GM12874 (cell line): ENCODE measurements at regions not wholly inside any gene's neighbourhood (a gene's known extent, or its start where the extent isn't known, plus 50 kb on each side); places are given as distances from the start of the nearest gene placed in this dataset.

ENCODE experiments used
- TF ChIP-seq, protein P1 (sequence below): IDR thresholded peaks from 2 replicates; pipeline ENCODE4 v1.5.1; 2011; ENCODE audit warnings: low read depth, mild to moderate bottlenecking, control low read depth, low read length, moderate library complexity; ENCODE audit not compliant: insufficient read depth

- TF ChIP-seq, protein P1, sequence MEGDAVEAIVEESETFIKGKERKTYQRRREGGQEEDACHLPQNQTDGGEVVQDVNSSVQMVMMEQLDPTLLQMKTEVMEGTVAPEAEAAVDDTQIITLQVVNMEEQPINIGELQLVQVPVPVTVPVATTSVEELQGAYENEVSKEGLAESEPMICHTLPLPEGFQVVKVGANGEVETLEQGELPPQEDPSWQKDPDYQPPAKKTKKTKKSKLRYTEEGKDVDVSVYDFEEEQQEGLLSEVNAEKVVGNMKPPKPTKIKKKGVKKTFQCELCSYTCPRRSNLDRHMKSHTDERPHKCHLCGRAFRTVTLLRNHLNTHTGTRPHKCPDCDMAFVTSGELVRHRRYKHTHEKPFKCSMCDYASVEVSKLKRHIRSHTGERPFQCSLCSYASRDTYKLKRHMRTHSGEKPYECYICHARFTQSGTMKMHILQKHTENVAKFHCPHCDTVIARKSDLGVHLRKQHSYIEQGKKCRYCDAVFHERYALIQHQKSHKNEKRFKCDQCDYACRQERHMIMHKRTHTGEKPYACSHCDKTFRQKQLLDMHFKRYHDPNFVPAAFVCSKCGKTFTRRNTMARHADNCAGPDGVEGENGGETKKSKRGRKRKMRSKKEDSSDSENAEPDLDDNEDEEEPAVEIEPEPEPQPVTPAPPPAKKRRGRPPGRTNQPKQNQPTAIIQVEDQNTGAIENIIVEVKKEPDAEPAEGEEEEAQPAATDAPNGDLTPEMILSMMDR: no peak
Measured at GRCh38 chr2:196324211-196324610, 152.8 kb upstream of the STK17B start.

DNA sequence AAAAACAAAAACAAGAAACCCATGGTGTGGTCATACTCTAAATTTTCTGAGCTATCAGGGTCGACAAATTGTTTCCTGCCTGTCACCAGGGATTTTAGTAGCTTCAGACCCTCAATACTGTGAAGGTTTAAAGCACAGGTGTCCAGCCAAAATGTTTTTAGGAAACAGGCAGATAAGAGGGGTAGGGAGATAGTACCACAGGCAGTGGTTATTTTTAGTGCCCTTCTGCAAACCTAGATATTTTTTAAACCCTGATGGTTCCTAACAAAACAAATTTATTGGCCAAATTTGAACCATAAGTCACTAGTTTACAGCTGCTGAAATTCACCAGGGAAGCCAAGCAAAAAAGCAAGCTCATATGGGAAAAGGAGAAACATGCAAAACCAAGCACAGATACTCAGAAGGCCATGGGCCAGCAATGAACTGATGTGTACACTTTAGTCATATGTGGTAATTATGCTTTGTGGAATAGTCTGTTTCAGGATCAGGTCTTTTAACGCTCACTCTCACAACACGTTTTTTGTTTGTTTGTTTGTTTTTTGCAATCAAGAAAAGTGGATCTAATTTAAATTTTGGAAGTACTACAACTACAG is 156.8 kb upstream of the STK17B start:
- TF ChIP-seq, protein P1: no peak

DNA sequence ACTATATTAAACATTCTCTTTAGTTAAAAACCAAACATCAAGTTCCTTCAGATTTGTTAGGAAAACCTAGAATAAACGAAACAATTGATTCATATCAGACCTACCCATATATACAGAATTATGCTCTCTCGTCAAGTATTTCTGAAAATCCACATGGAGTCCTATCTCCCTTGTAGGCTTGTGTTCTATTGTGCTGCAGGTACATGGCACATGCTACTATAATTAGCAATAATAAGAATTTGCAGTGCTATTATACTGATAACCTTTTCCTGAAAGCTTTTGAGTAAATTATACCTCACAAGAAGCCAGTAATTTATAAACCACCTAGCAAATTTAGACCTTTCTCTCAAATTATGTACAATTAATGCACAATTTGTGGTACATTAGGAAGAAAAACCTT is 158.6 kb upstream of the STK17B start:
- TF ChIP-seq, protein P1: no peak

- TF ChIP-seq, protein P1: no peak
Measured at GRCh38 chr2:196330645-196331044, 159.3 kb upstream of the STK17B start.

GRCh38 chr2:196331143-196331542 is 159.8 kb upstream of the STK17B start:
- TF ChIP-seq, protein P1: no peak

DNA sequence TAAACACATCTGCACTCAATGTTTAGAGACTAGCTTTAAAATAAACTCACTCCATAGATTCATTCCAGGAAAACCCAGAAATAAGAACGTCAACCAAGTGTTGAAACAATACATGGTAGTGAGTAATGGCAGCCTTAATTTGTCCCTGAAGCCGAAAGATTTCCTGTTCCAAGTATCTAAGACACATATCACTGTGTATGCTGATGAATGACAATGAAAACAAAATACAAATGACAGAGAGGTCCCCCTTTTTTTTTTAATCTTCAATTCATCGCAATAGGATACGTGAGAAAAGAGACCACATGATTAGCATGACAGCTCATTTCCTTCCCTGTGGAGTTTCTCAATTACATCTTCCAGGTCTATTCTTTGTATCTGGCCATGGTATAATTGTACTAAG is 160.5 kb upstream of the STK17B start:
- TF ChIP-seq, protein P1: no peak

GRCh38 chr2:196333397-196333796 is 162.0 kb upstream of the STK17B start:
- TF ChIP-seq, protein P1: no peak

DNA sequence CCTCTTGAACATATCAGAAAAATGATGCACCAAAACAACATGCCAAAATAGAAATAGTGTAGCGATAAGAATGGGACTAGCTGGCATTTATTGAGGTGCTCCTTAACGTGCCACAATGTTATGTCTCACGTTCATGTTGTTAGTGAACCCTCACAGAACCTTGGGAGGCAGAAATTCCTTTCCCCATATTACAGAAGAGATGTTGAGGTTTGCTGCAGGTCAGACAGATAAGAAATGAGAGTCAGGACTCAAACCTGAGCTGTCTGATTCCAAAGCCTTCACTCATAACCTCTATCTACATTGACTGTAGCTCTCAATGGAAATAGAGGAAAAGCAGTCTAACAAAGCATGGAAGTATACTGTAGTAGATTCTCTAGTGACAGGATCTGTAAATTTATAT is 163.3 kb upstream of the STK17B start:
- TF ChIP-seq, protein P1: no peak
